DND-41 (cell line): ENCODE measurements at regions not wholly inside any gene's neighbourhood (a gene's known extent, or its start where the extent isn't known, plus 50 kb on each side); places are given as distances from the start of the nearest gene placed in this dataset.

Source experiments
- ATAC-seq: fragments of 200-7000 bp; cut with Tn5 transposase; 3 replicates; pipeline ENCODE4 v1.9.1; 2021; ENCODE audit warnings: low read depth; ENCODE audit not compliant: insufficient read depth
- DNase-seq: peaks from one replicate; pipeline ENCODE4 v3.0.0-alpha.2; 2020
- H2AFZ ChIP-seq: 2 replicates; pipeline ENCODE4 v1.6.0; 2012; ENCODE audit warnings: low read depth, low read length
- H3K27ac ChIP-seq: 2 replicates; pipeline ENCODE4 v1.5.1; 2012; ENCODE audit warnings: low read length, inconsistent platforms
- H3K27me3 ChIP-seq: fragments of 200-600 bp; sonication (generic); 2 replicates; pipeline ENCODE4 v1.6.0; 2012; ENCODE audit warnings: low read length, mild to moderate bottlenecking, inconsistent platforms; ENCODE audit not compliant: insufficient read depth, poor library complexity
- H3K36me3 ChIP-seq: 2 replicates; pipeline ENCODE4 v1.5.1; 2012; ENCODE audit warnings: low read length, inconsistent platforms; ENCODE audit not compliant: insufficient read depth
- H3K4me1 ChIP-seq: 2 replicates; pipeline ENCODE4 v1.5.1; 2012; ENCODE audit warnings: mild to moderate bottlenecking, low read length; ENCODE audit not compliant: insufficient read depth
- H3K4me2 ChIP-seq: 2 replicates; pipeline ENCODE4 v1.6.0; 2012; ENCODE audit warnings: mild to moderate bottlenecking, moderate library complexity, low read length, inconsistent platforms; ENCODE audit not compliant: insufficient read depth
- H3K4me3 ChIP-seq, 2 experiments: fragments of 200-600 bp in 1 of 2; shearing (Covaris generic) in 1 of 2; 2 replicates each; pipeline ENCODE4 v1.5.1; 2012 to 2016; ENCODE audit warnings: inconsistent platforms in 2 of 2, low read length in 2 of 2, mild to moderate bottlenecking in 2 of 2, low read depth in 1 of 2, moderate library complexity in 1 of 2
- H3K79me2 ChIP-seq: 2 replicates; pipeline ENCODE4 v1.6.0; 2012; ENCODE audit warnings: low read length, inconsistent platforms; ENCODE audit not compliant: insufficient read depth
- H3K9ac ChIP-seq: 2 replicates; pipeline ENCODE4 v1.6.0; 2012; ENCODE audit warnings: low read depth, mild to moderate bottlenecking, inconsistent platforms, low read length, moderate library complexity
- H3K9me3 ChIP-seq: 2 replicates; pipeline ENCODE4 v1.5.1; 2012; ENCODE audit warnings: low read length, moderate library complexity, mild to moderate bottlenecking, inconsistent platforms; ENCODE audit not compliant: insufficient read depth, severe bottlenecking
- H4K20me1 ChIP-seq: 2 replicates; pipeline ENCODE4 v1.6.0; 2012; ENCODE audit warnings: low read length; ENCODE audit not compliant: insufficient read depth
- EZH2 ChIP-seq: IDR thresholded peaks from 3 replicates; pipeline ENCODE4 v1.6.1; 2012; ENCODE audit warnings: borderline replicate concordance, low read depth, mild to moderate bottlenecking, moderate library complexity, low read length, inconsistent platforms; ENCODE audit not compliant: severe bottlenecking
- TF ChIP-seq, protein P1 (sequence below): IDR thresholded peaks from 2 replicates; pipeline ENCODE4 v1.5.1; 2012; ENCODE audit warnings: borderline replicate concordance, low read length, moderate library complexity, mild to moderate bottlenecking; ENCODE audit not compliant: poor library complexity, severe bottlenecking; ENCODE audit errors: extremely low read depth

DNA sequence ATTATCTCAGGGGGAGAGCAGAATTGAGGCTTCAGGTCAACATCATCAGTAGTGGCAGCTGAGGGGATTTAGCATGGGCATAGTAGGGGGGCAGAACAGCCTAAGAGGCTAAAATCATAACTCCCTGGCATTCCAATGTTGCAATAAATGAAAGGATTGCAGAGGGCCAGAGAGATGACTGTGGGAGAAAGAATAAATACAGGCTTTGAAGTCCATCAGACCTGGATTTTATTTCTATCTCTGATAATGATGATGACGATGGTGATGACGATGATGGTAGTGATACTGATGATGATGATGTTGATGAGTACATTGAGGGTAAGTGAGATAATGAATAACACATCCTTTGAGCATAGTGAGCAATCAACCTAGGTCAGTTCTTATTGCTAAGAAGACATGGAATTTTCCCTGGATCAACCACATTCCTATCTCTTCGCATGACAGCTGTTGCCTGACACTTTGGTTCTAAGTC is 107.4 kb upstream of the CDH11 start:
- Histone ChIP-seq H3K27me3 (no peaks in the 10 kb centered on the region), H4K20me1 (no peaks in the 10 kb centered on the region)

DNA sequence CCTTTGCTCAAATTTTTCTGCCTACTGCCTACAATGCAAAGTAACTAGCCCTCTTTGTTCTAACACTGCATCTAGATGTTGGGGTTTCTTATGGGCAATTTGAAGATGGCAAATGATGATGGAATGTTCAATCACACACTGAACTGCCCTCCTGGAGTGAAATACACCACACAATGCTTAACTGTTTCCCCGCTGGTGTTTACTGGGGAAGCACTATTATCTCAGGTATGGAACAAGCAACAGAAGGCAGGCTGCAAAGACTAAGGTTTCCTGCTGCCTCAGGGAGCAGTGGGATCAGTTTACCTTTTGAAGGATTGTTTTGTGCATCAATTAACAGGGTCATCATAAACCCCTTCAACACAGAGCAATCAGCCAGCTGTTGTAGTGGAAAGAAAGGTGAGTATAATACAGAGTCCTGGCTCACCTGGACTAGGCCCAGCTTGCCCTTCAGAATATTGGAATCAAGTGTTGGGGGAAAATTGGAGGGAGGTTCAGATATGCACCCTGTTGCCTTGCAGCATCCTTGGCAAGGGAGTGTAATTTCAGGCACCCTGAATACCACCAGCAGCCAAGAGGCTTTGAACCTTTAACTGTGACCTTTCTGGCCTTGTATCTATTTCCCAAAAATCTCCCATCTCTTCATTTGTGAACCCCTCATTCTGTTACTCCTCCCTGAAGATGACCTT is 105.4 kb upstream of the CDH11 start:
- no peaks in the 10 kb centered on the region for H3K9me3 ChIP-seq
- no peaks in the 10 kb centered on the region for H3K4me1 ChIP-seq
- no peak for ATAC-seq
- H4K20me1 ChIP-seq = no peaks in the 10 kb centered on the region
- no peak overlapping the region for H3K4me3 ChIP-seq
- H2AFZ ChIP-seq = no peak overlapping the region
- no peak for DNase-seq
- no peaks in the 10 kb centered on the region for H3K36me3 ChIP-seq
- no peak overlapping the region for H3K4me2 ChIP-seq
- TF ChIP-seq EZH2 = no peak
- TF ChIP-seq, protein P1, sequence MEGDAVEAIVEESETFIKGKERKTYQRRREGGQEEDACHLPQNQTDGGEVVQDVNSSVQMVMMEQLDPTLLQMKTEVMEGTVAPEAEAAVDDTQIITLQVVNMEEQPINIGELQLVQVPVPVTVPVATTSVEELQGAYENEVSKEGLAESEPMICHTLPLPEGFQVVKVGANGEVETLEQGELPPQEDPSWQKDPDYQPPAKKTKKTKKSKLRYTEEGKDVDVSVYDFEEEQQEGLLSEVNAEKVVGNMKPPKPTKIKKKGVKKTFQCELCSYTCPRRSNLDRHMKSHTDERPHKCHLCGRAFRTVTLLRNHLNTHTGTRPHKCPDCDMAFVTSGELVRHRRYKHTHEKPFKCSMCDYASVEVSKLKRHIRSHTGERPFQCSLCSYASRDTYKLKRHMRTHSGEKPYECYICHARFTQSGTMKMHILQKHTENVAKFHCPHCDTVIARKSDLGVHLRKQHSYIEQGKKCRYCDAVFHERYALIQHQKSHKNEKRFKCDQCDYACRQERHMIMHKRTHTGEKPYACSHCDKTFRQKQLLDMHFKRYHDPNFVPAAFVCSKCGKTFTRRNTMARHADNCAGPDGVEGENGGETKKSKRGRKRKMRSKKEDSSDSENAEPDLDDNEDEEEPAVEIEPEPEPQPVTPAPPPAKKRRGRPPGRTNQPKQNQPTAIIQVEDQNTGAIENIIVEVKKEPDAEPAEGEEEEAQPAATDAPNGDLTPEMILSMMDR = no peak
- no peak overlapping the region for H3K27ac ChIP-seq
- no peaks in the 10 kb centered on the region for H3K27me3 ChIP-seq
- H3K9ac ChIP-seq = no peak overlapping the region
- no peaks in the 10 kb centered on the region for H3K79me2 ChIP-seq

More for the DNA sequence above, 107.4 kb upstream of the CDH11 start:
- TF ChIP-seq, protein P1 = no peak
- TF ChIP-seq EZH2 = no peak
- Histone ChIP-seq H3K9ac (no peak overlapping the region), H3K79me2 (no peaks in the 10 kb centered on the region), H3K9me3 (no peaks in the 10 kb centered on the region), H3K4me3 (no peak overlapping the region), H3K4me2 (no peak overlapping the region), H2AFZ (no peak overlapping the region), H3K27ac (no peak overlapping the region), H3K36me3 (no peaks in the 10 kb centered on the region), H3K4me1 (no peaks in the 10 kb centered on the region)
- no peak for ATAC-seq
- no peak for DNase-seq

DNA sequence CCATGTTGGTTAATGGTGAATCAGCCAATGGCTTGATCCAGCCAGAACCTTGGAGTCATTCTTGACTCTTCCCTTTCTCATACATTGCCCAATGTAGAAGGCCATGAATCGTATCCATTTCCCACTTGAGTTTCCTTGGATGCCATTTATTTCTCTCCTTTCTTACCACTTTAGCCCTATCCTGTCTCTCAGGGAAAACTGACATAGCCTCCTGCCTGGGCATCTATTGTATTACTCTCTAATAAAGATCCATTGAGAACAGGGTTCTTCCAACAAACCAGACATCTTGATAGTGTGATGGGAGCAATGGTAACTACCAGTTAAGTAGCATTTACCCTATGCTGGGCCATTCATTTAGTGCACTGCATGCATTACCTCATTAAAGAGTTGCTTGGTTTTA is 104.2 kb upstream of the CDH11 start:
- H3K4me2 ChIP-seq = no peak overlapping the region
- no peaks in the 10 kb centered on the region for H3K79me2 ChIP-seq
- H3K9me3 ChIP-seq = no peaks in the 10 kb centered on the region
- no peak for ATAC-seq
- no peak for DNase-seq
- no peak overlapping the region for H3K9ac ChIP-seq
- H3K36me3 ChIP-seq = no peaks in the 10 kb centered on the region
- H3K27ac ChIP-seq = no peak overlapping the region
- H3K27me3 ChIP-seq = no peaks in the 10 kb centered on the region
- H3K4me3 ChIP-seq = no peak overlapping the region
- no peak for TF ChIP-seq EZH2
- TF ChIP-seq, protein P1 = no peak
- H4K20me1 ChIP-seq = no peaks in the 10 kb centered on the region
- no peaks in the 10 kb centered on the region for H3K4me1 ChIP-seq
- no peak overlapping the region for H2AFZ ChIP-seq

DNA sequence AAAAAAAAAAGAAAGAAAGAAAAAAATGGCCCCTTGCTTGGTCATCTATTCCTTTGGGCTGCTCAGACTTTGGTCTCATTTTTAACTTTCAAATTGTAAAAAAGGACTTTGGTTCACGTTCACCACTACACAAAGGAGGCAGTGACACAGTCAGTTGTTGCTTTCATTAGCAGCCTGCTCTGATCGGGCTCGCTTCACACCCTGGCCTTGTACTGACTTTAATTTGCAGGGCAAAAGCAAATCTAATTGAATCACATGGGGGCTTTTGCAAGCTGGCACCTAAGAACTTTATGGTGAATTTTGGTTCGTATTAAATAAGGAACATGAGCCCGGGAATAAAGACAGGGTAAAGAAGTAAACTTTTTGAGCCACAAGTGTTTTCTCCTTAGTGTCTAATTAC is 103.6 kb upstream of the CDH11 start:
- ATAC-seq = no peak
- Histone ChIP-seq H3K27me3 (no peaks in the 10 kb centered on the region), H3K4me3 (no peak overlapping the region), H3K9me3 (no peaks in the 10 kb centered on the region), H3K4me1 (no peaks in the 10 kb centered on the region), H3K9ac (no peak overlapping the region), H4K20me1 (no peaks in the 10 kb centered on the region), H3K27ac (no peak overlapping the region), H3K4me2 (no peak overlapping the region), H3K36me3 (no peaks in the 10 kb centered on the region), H2AFZ (no peak overlapping the region), H3K79me2 (no peaks in the 10 kb centered on the region)
- DNase-seq = no peak
- TF ChIP-seq, protein P1 = no peak
- no peak for TF ChIP-seq EZH2
